Cardiac fibroblast (primary cell): ENCODE measurements at regions not wholly inside any gene's neighbourhood (a gene's known extent, or its start where the extent isn't known, plus 50 kb on each side); places are given as distances from the start of the nearest gene placed in this dataset.
"Not testable (repeated sequence)": the region's sequence is repeated elsewhere in the genome, so short reads cannot be mapped to it uniquely, and the experiment has no call there.

Experiments
- DNase-seq, 2 donors: peaks; one replicate each; pipeline versions ENCODE4 v3.0.0 to v3.0.0-alpha.2; 2010; ENCODE audit warnings: low read depth in 2 of 2
- H3K4me3 ChIP-seq, 2 donors: replicated peaks in 1 of 2; 1 replicate in 1 of 2; 2 replicates in 1 of 2; pipeline ENCODE4 v1.5.1; 2011; ENCODE audit warnings: low read depth in 2 of 2, low read length in 2 of 2, mild to moderate bottlenecking in 2 of 2, moderate library complexity in 1 of 2
- CTCF ChIP-seq: IDR thresholded peaks from one replicate; pipeline ENCODE4 v1.5.1; 2011; ENCODE audit warnings: low read depth, mild to moderate bottlenecking, low read length, inconsistent platforms

DNA sequence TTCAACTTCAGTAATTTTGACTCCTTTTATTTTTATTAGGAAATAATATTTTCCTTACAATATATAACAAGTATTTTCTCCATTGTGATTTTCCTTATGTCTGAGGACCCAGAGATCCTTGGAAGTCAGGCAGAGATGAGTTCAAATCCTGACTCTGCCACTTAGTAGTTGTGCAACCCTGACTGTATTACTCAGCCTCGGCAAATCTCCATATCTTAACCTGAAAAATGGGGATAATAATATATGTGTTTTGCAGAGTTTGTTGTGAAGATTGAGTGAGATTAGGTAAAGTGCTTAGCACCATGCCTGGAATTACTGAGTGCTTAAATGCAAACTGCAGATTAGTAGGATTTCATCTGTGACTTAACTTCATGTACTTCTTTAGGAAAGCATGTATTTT, 120.5 kb upstream of the KLF14 start:
- no peak overlapping the region for H3K4me3 ChIP-seq
- peak in 1 of 2 donors; percentile 21 for DNase-seq
- TF ChIP-seq CTCF, result no peak

GRCh38 chr7:130856866-130857265, 122.9 kb upstream of the KLF14 start:
- H3K4me3 ChIP-seq, result no peak overlapping the region
- DNase-seq, result no peak
- no peak for TF ChIP-seq CTCF

DNA sequence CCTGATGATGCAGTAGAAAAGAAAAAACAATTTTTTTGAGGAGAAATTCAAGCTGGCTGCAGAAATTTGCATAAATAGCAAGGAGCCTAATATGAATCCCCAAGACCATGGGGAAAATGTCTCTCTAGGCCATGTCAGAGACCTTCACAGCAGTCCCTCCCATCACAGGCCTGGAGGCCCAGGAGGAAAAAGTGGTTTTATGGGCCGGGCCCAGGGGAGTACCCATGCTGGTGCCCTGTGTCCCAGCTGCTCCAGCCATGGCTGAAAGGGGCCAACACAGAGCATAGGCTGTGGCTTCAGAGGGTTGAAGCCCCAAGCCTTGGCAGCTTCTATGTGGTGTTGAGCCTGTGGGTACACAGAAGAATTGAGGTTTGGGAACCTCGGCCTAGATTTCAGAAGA, 126.8 kb upstream of the KLF14 start:
- DNase-seq, result not testable (repeated sequence)

GRCh38 chr7:130865408-130866236, 131.6 kb upstream of the KLF14 start:
- peak; percentile 26 for TF ChIP-seq CTCF
- DNase-seq, result peak; percentile 44 to 62
- no peak overlapping the region for H3K4me3 ChIP-seq

More for the DNA sequence above, 126.8 kb upstream of the KLF14 start:
- H3K4me3 ChIP-seq, result not testable (repeated sequence)

DNA sequence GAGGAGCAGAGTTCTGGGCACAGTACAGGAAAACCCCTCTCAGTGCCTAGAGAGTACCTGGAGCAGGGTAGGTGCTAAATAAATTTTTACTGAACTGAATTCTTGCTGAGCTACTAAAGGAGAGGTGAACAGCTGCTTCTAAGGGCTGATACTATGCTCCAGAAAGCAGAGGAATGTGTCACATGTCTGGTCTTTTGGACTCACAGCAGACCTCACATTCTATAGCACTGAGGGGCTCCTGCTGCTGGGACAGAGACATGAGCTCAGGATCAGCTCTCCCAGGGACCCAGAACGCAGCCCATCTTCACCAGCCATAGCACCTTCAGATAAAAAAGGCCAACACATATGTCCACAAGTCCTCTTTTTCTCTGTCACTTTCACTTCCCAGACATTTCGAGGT, 133.0 kb upstream of the KLF14 start:
- no peak overlapping the region for H3K4me3 ChIP-seq
- DNase-seq, result no peak
- TF ChIP-seq CTCF, result no peak

DNA sequence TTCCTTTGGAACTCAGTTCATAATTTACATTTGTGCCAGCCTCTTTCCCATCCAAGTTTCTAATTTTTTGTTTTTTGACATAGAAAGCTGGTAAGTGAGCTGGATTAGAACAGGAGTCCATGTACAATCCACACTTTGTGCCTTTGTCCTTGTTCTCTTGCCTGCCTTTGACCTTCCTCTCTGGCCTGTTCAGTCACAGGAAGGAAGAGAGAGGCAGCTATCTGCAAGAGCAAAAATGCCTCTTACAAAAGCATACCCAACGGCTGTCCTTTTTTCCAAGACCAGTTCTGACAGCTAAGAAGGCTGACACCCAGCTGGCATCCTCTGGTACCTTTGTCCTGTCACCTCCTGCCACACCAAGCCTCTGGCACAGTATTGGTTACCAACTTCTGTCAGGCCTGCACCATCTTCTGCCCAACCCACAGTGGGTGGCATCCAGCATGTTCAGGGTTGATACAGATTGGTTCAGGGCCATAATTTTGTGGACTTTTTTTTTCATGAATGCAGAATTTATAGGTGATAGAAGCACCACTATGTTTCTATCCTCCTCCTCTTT, 133.7 kb upstream of the KLF14 start:
- TF ChIP-seq CTCF, result no peak
- H3K4me3 ChIP-seq, result no peak overlapping the region
- no peak for DNase-seq

DNA sequence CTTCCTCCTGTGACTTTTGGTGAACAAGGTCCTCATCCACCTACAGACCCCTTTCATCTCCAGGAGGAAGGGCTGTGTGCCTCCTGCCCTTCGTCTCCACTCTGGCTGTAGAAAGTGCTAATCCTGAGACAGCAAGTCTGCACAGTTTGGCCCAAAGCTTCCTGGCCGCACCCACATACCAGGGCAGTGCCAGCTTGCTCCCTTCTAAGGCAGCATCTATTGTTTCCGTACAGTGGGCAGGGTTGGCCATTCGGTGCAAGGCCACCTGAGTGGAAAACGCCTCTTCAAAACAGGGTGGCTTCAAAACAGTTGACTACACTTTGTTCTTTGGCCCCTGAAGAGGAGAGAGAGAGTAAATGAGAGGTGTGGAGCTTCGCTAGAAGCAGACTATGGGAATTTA, 134.1 kb upstream of the KLF14 start:
- TF ChIP-seq CTCF, result no peak
- no peak for DNase-seq
- no peak overlapping the region for H3K4me3 ChIP-seq
